SK-N-SH (cell line): ENCODE measurements at regions not wholly inside any gene's neighbourhood (a gene's known extent, or its start where the extent isn't known, plus 50 kb on each side); places are given as distances from the start of the nearest gene placed in this dataset.

ENCODE experiments used
- CTCF ChIA-PET: fragments of 300-600, 350-600 bp; formaldehyde crosslinking; extraction: SDS; loops from one replicate; lab custom pipeline; 2021; lab: Yijun Ruan, JAX
- POLR2A ChIA-PET: fragments of 350-600 bp; sonication (Branson Sonifier 250); formaldehyde crosslinking; extraction: SDS; loops from one replicate; lab custom pipeline; 2020; ENCODE audit warnings: antibody characterized with exemption, inconsistent platforms; lab: Yijun Ruan, JAX
- DNase-seq: peaks from one replicate; pipeline ENCODE4 v3.0.0; 2012
- H2AFZ ChIP-seq: fragments of 200-600 bp; sonication (generic); 2 replicates; pipeline ENCODE4 v1.8.1; 2016; ENCODE audit warnings: antibody characterized with exemption, mild to moderate bottlenecking, low read depth
- H3F3A ChIP-seq: fragments of 200-600 bp; sonication (generic); replicated peaks from 2 replicates; pipeline ENCODE3; 2016; ENCODE audit warnings: antibody characterized with exemption, mild to moderate bottlenecking; ENCODE audit not compliant: insufficient read depth
- H3K27ac ChIP-seq, 2 experiments: fragments of 200-500 bp in 1 of 2; fragments of 200-600 bp in 1 of 2; sonication (Bioruptor generic) in 1 of 2; sonication (generic), shearing (Covaris generic) in 1 of 2; 2 replicates each; pipeline versions ENCODE4 v1.5.1 to v1.6.1; 2014 to 2016; ENCODE audit warnings: low read depth in 2 of 2, inconsistent platforms in 1 of 2, low read length in 1 of 2, mild to moderate bottlenecking in 1 of 2, mixed read lengths in 1 of 2
- H3K27me3 ChIP-seq: fragments of 200-600 bp; sonication (generic), shearing (Covaris generic); 2 replicates; pipeline ENCODE4 v1.6.1; 2016; ENCODE audit warnings: mixed run types; ENCODE audit not compliant: insufficient read depth
- H3K36me3 ChIP-seq, 2 experiments: fragments of 200-500 bp in 1 of 2; fragments of 200-600 bp in 1 of 2; sonication (Bioruptor generic) in 1 of 2; sonication (generic) in 1 of 2; replicated peaks in 1 of 2; 2 replicates each; pipeline versions ENCODE3 to v1.5.1; 2014 to 2016; ENCODE audit warnings: low read length in 1 of 2, mild to moderate bottlenecking in 1 of 2; ENCODE audit not compliant: insufficient read depth in 2 of 2, control insufficient read depth in 1 of 2
- H3K4me1 ChIP-seq, 2 experiments: fragments of 200-500 bp in 1 of 2; fragments of 200-600 bp in 1 of 2; sonication (Bioruptor generic) in 1 of 2; sonication (generic), shearing (Covaris generic) in 1 of 2; 2 replicates each; pipeline versions ENCODE4 v1.5.1 to v1.6.1; 2014 to 2016; ENCODE audit warnings: low read depth in 1 of 2, low read length in 1 of 2, mixed run types in 1 of 2; ENCODE audit not compliant: insufficient read depth in 2 of 2, control insufficient read depth in 1 of 2
- H3K4me2 ChIP-seq: fragments of 200-600 bp; sonication (generic), shearing (Covaris generic); 2 replicates; pipeline ENCODE4 v1.6.1; 2017; ENCODE audit warnings: mixed run types
- H3K4me3 ChIP-seq, 2 experiments: fragments of 200-500 bp in 1 of 2; fragments of 200-600 bp in 1 of 2; sonication (Bioruptor generic) in 1 of 2; sonication (generic), shearing (Covaris generic) in 1 of 2; 2 replicates each; pipeline versions ENCODE4 v1.5.1 to v1.8.1; 2014 to 2016; ENCODE audit warnings: low read depth in 2 of 2, inconsistent platforms in 1 of 2, low read length in 1 of 2, mild to moderate bottlenecking in 1 of 2, mixed read lengths in 1 of 2, moderate library complexity in 1 of 2
- H3K79me2 ChIP-seq: fragments of 200-600 bp; sonication (generic); 2 replicates; pipeline ENCODE4 v1.8.1; 2017; ENCODE audit warnings: mild to moderate bottlenecking; ENCODE audit not compliant: insufficient read depth
- H3K9ac ChIP-seq: fragments of 200-600 bp; sonication (generic); 2 replicates; pipeline ENCODE4 v1.6.1; 2017; ENCODE audit warnings: mixed run types
- H3K9me2 ChIP-seq: fragments of 200-600 bp; sonication (generic); 2 replicates; pipeline ENCODE4 v1.6.1; 2017; ENCODE audit warnings: mixed run types
- H3K9me3 ChIP-seq: fragments of 200-600 bp; sonication (generic); 2 replicates; pipeline ENCODE4 v1.6.1; 2017; ENCODE audit warnings: mixed run types, mild to moderate bottlenecking, moderate library complexity
- H4K20me1 ChIP-seq: fragments of 200-600 bp; sonication (generic); 2 replicates; pipeline ENCODE4 v1.6.1; 2017; ENCODE audit warnings: mild to moderate bottlenecking, mixed run types; ENCODE audit not compliant: insufficient read depth
- CHD2 ChIP-seq: fragments of 150-350 bp; IDR thresholded peaks from 2 replicates; pipeline ENCODE4 v1.6.1; 2018; ENCODE audit warnings: low read length; ENCODE audit not compliant: partially characterized antibody
- ELF1 ChIP-seq: IDR thresholded peaks from 2 replicates; pipeline ENCODE4 v1.4.0; 2012
- EP300 ChIP-seq, 2 experiments: IDR thresholded peaks; 2 replicates each; pipeline versions ENCODE4 v1.4.0 to v1.6.1; 2012; ENCODE audit warnings: borderline replicate concordance in 1 of 2, low read depth in 1 of 2, low read length in 1 of 2
- FOSL2 ChIP-seq: IDR thresholded peaks from 2 replicates; pipeline ENCODE4 v1.4.0; 2012; ENCODE audit warnings: low read depth, mild to moderate bottlenecking, moderate library complexity, borderline replicate concordance
- FOXM1 ChIP-seq: IDR thresholded peaks from 2 replicates; pipeline ENCODE4 v1.4.0; 2012; ENCODE audit warnings: low read depth, mild to moderate bottlenecking
- IRF3 ChIP-seq: fragments of 150-350 bp; IDR thresholded peaks from 2 replicates; pipeline ENCODE4 v1.6.1; 2016; ENCODE audit warnings: mild to moderate bottlenecking, low read depth, low read length
- MXI1 ChIP-seq: IDR thresholded peaks from 2 replicates; pipeline ENCODE4 v1.6.1; 2012; ENCODE audit warnings: mild to moderate bottlenecking, low read depth, low read length, improper control_type of control experiment
- POLR2AphosphoS5 ChIP-seq: IDR thresholded peaks from 2 replicates; pipeline ENCODE4 v1.6.1; 2012; ENCODE audit warnings: low read depth, low read length
- TEAD4 ChIP-seq: IDR thresholded peaks from 2 replicates; pipeline ENCODE4 v1.4.0; 2012; ENCODE audit warnings: mild to moderate bottlenecking, borderline replicate concordance; ENCODE audit not compliant: insufficient read depth
- YY1 ChIP-seq: IDR thresholded peaks from 2 replicates; pipeline ENCODE4 v1.4.0; 2012; ENCODE audit warnings: low read depth, mild to moderate bottlenecking
- WGBS: methylation state at CpG from one replicate; pipeline ENCODE4 v1.1.6; 2017; ENCODE audit warnings: low lambda C conversion rate; 5-methylcytosine and 5-hydroxymethylcytosine counted together
- TF ChIP-seq, protein P1 (sequence below): IDR thresholded peaks from 2 replicates; pipeline ENCODE4 v1.6.1; 2012; ENCODE audit warnings: mild to moderate bottlenecking, low read depth, low read length, moderate library complexity

GRCh38 chr2:190742431-190742830 lies 93.5 kb downstream of the NAB1 start:
- DNase-seq = no peak
- CTCF ChIA-PET = no interaction called here
- Histone ChIP-seq H3K4me3 (no peak overlapping the region), H2AFZ (no peak overlapping the region), H3K27me3 (no peaks in the 10 kb centered on the region), H3K9me2 (no peaks in the 10 kb centered on the region), H3K9ac (no peak overlapping the region), H3K4me1 (no peaks in the 10 kb centered on the region), H3F3A (no peaks in the 10 kb centered on the region), H3K36me3 (no peaks in the 10 kb centered on the region), H3K4me2 (no peak overlapping the region), H3K79me2 (no peaks in the 10 kb centered on the region), H3K9me3 (no peaks in the 10 kb centered on the region), H4K20me1 (no peaks in the 10 kb centered on the region), H3K27ac (no peak overlapping the region)
- POLR2A ChIA-PET = no interaction called here
- TF ChIP-seq TEAD4 = no peak
- no peak for TF ChIP-seq CHD2
- no peak for TF ChIP-seq MXI1
- TF ChIP-seq FOXM1 = no peak
- TF ChIP-seq EP300 (IDR thresholded peaks at IDR 0.05; ENCODE audit: borderline replicate concordance in 1 of 2, low read depth in 1 of 2, low read length in 1 of 2) = no peak
- no peak for TF ChIP-seq ELF1
- no peak for TF ChIP-seq FOSL2
- TF ChIP-seq POLR2AphosphoS5 = no peak
- TF ChIP-seq YY1 = no peak
- TF ChIP-seq, protein P1, sequence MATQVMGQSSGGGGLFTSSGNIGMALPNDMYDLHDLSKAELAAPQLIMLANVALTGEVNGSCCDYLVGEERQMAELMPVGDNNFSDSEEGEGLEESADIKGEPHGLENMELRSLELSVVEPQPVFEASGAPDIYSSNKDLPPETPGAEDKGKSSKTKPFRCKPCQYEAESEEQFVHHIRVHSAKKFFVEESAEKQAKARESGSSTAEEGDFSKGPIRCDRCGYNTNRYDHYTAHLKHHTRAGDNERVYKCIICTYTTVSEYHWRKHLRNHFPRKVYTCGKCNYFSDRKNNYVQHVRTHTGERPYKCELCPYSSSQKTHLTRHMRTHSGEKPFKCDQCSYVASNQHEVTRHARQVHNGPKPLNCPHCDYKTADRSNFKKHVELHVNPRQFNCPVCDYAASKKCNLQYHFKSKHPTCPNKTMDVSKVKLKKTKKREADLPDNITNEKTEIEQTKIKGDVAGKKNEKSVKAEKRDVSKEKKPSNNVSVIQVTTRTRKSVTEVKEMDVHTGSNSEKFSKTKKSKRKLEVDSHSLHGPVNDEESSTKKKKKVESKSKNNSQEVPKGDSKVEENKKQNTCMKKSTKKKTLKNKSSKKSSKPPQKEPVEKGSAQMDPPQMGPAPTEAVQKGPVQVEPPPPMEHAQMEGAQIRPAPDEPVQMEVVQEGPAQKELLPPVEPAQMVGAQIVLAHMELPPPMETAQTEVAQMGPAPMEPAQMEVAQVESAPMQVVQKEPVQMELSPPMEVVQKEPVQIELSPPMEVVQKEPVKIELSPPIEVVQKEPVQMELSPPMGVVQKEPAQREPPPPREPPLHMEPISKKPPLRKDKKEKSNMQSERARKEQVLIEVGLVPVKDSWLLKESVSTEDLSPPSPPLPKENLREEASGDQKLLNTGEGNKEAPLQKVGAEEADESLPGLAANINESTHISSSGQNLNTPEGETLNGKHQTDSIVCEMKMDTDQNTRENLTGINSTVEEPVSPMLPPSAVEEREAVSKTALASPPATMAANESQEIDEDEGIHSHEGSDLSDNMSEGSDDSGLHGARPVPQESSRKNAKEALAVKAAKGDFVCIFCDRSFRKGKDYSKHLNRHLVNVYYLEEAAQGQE = no peak
- TF ChIP-seq IRF3 = no peak

DNA sequence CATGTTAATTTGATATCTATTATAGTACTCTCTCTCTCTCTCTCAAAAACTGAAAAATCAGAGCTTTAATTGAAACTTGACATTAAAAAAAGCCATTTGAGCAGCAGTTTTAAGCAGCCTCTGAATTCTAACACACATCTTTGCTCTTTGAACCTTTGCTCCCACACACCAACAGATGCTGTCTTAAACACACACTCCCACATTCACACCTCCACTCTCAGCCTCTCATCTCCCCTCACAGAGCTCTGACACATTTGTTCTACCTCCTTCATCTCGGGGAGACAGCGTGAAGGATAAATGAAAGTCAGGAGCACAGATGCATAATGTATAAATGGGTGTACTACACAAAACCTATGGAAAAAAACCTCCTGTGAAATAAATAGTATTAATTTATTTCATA lies 95.2 kb downstream of the NAB1 start:
- Histone ChIP-seq H3F3A (no peaks in the 10 kb centered on the region), H3K79me2 (no peaks in the 10 kb centered on the region), H3K27me3 (no peaks in the 10 kb centered on the region), H3K36me3 (no peaks in the 10 kb centered on the region), H3K9me2 (no peaks in the 10 kb centered on the region), H3K4me1 (no peaks in the 10 kb centered on the region), H3K4me3 (no peak overlapping the region), H3K4me2 (no peak overlapping the region), H3K9ac (no peak overlapping the region), H3K9me3 (no peaks in the 10 kb centered on the region), H3K27ac (no peak overlapping the region), H2AFZ (no peak overlapping the region), H4K20me1 (no peaks in the 10 kb centered on the region)
- CTCF ChIA-PET = no interaction called here
- WGBS = 47% methylated on average over 2 of the region's 2 CpGs
- POLR2A ChIA-PET = no interaction called here
- DNase-seq = no peak
- no peak for TF ChIP-seq ELF1
